Right lobe of liver (tissue), 6 donors: ENCODE measurements at regions not wholly inside any gene's neighbourhood (a gene's known extent, or its start where the extent isn't known, plus 50 kb on each side); places are given as distances from the start of the nearest gene placed in this dataset.

ENCODE experiments used
- ATAC-seq, 4 donors: fragments of 200-7000 bp; cut with Tn5 transposase; one replicate each; pipeline ENCODE4 v1.9.1; 2020; ENCODE audit warnings: mild to moderate bottlenecking in 4 of 4, moderate library complexity in 4 of 4
- DNase-seq, 3 donors: peaks; one replicate each; pipeline ENCODE4 v3.0.0-alpha.2; 2020
- H3K27ac ChIP-seq, 3 donors: fragments of 200-600 bp; one replicate each; pipeline ENCODE4 v1.8.0; 2022
- H3K27me3 ChIP-seq, 2 donors: fragments of 200-600 bp; one replicate each; pipeline ENCODE4 v1.8.0; 2022
- H3K36me3 ChIP-seq, 4 donors: fragments of 200-600 bp; sonication (generic) in 1 of 4; one replicate each; pipeline versions ENCODE4 v1.5.1 to v1.8.0; 2017 to 2022; ENCODE audit warnings: control low read depth in 1 of 4
- H3K4me1 ChIP-seq, 4 donors: fragments of 200-600 bp; sonication (generic) in 1 of 4; one replicate each; pipeline versions ENCODE4 v1.5.1 to v1.8.0; 2017 to 2022; ENCODE audit warnings: control low read depth in 1 of 4
- H3K4me3 ChIP-seq, 3 donors: fragments of 200-600 bp; one replicate each; pipeline ENCODE4 v1.8.0; 2022
- H3K9me3 ChIP-seq, 4 donors: fragments of 200-600 bp; sonication (generic) in 1 of 4; one replicate each; pipeline versions ENCODE4 v1.5.1 to v1.8.0; 2017 to 2022; ENCODE audit warnings: control low read depth in 1 of 4
- POLR2A ChIP-seq: fragments of 450-650 bp; IDR thresholded peaks from one replicate; pipeline ENCODE4 v1.6.1; 2017; ENCODE audit warnings: antibody characterized with exemption, mild to moderate bottlenecking
- WGBS: methylation state at CpG from one replicate; pipeline ENCODE4 v1.1.6; 2018; ENCODE audit warnings: low coverage, low lambda C conversion rate; ENCODE audit not compliant: insufficient coverage; ENCODE audit errors: missing lambda C conversion rate; 5-methylcytosine and 5-hydroxymethylcytosine counted together
- intact Hi-C, 2 donors: fragments of 100-400 bp; cut with DNase I; formaldehyde crosslinking; loops; one replicate each; pipeline versions ENCODE4 v1.11.2 to v1.14.1; 2022
- TF ChIP-seq, protein P1 (sequence below), 4 donors: fragments of 200-600 bp in 3 of 4; fragments of 450-650 bp in 1 of 4; IDR thresholded peaks; one replicate each; pipeline versions ENCODE4 v1.5.1 to v1.8.0; 2016 to 2022; ENCODE audit warnings: antibody characterized with exemption in 4 of 4, mild to moderate bottlenecking in 2 of 4
- donor health status: DM: no; HTN: yes; CAD: no.
- donor health status: DM: no; HTN: no; CAD: no.
- donor health status: DM: no; HTN: no; CAD: no.
- donor health status: DM: no; HTN: yes; CAD: no.
- donor health status: DM: no; HTN: yes; CAD: no.

DNA sequence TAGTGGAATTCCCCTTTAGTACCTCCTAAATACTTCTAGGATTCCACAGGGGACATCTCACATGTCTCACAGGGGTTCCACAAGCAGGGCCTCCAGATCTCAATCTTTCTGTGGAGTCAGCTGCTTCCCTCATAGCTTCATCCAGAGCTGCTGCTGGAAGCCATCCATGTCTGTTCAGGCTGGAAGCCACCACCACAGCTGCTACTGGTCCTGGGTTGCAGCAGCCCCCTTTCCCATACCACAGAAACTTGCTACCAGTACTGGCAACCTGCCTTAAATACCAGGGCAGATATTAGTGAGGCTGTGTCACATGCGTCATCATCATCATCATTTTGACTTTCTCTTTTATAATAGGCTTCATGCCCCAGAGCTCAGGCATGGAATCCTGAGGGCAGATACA is 242.7 kb upstream of the NCAM1 start:
- no peak overlapping the region for H3K4me3 ChIP-seq
- intact Hi-C loops = no loop called here
- H3K27me3 ChIP-seq = no peaks in the 10 kb centered on the region
- WGBS = 100% methylated on average over 1 of the region's 1 CpG
- DNase-seq (no peak), ATAC-seq (no peak)
- no peaks in the 10 kb centered on the region for H3K9me3 ChIP-seq
- no peaks in the 10 kb centered on the region for H3K36me3 ChIP-seq
- TF ChIP-seq, protein P1, sequence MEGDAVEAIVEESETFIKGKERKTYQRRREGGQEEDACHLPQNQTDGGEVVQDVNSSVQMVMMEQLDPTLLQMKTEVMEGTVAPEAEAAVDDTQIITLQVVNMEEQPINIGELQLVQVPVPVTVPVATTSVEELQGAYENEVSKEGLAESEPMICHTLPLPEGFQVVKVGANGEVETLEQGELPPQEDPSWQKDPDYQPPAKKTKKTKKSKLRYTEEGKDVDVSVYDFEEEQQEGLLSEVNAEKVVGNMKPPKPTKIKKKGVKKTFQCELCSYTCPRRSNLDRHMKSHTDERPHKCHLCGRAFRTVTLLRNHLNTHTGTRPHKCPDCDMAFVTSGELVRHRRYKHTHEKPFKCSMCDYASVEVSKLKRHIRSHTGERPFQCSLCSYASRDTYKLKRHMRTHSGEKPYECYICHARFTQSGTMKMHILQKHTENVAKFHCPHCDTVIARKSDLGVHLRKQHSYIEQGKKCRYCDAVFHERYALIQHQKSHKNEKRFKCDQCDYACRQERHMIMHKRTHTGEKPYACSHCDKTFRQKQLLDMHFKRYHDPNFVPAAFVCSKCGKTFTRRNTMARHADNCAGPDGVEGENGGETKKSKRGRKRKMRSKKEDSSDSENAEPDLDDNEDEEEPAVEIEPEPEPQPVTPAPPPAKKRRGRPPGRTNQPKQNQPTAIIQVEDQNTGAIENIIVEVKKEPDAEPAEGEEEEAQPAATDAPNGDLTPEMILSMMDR (IDR thresholded peaks at IDR 0.05) = no peak
- no peak for TF ChIP-seq POLR2A
- no peak overlapping the region for H3K27ac ChIP-seq
- no peaks in the 10 kb centered on the region for H3K4me1 ChIP-seq

DNA sequence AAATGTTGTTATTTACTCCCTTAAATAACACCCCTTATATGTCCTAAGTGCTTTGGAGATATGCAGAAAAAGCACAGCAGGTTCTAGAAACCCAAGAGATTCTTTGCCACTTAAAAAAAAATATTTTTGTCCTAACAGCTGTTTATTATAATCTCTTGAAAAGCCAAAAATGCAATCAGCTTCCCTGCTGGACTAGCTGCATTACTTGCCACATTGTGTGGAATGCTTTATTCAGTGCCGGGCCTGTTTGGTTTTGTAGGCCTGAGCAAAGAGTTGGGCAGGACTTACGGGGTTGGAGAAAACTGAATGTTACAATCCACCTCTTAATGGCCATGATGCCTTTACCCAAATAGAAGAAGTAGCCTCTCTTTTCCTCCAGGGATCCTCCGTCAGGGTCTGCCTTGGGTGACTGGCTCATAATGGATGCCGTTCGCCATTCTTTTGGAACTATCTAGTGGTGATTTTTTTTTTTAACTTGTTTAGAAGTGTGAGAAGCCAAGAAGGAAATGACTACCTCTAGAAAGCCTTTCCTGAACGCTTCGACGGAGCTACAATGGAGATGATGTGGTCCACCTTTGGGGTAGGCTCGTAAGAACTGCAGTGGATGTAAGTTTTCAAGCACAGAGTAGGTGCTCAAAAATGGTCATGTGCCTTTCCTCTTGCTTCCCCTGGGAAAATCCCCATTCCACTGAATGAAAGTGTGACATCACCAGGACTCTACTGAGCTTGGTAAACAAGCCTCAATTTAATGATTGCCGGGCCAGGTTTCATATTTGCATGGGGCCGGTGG is 241.3 kb upstream of the NCAM1 start:
- DNase-seq = no peak
- intact Hi-C loops = no loop called here
- Histone ChIP-seq H3K4me1 (no peaks in the 10 kb centered on the region), H3K27me3 (no peaks in the 10 kb centered on the region), H3K4me3 (no peak overlapping the region), H3K27ac (no peak overlapping the region), H3K9me3 (no peaks in the 10 kb centered on the region), H3K36me3 (no peaks in the 10 kb centered on the region)
- WGBS = 64% methylated on average over 10 of the region's 11 CpGs
- ATAC-seq = no peak
- TF ChIP-seq POLR2A = no peak
- TF ChIP-seq, protein P1 (IDR thresholded peaks at IDR 0.05) = no peak

DNA sequence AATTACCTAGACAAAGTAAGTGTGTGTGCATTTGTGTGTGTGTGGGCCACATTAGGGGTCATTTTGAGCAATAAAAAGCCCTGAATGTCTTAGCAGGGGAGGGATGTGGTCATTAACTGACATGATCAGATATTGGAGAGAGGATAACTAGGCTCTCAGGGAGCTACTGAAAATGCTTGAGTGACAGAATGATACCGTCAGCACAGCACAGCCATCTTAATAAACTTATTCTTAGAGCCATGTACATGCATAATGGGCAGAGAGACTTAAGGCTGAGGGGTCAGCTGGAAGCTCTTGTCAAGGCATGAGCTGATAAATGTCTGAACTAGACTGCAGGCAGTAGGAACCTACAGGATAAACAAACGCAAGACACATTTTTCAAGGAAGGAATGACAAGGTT is 239.1 kb upstream of the NCAM1 start:
- intact Hi-C loops = no loop called here
- Histone ChIP-seq H3K36me3 (no peaks in the 10 kb centered on the region), H3K9me3 (no peaks in the 10 kb centered on the region), H3K27me3 (no peaks in the 10 kb centered on the region), H3K4me1 (no peaks in the 10 kb centered on the region), H3K4me3 (no peak overlapping the region), H3K27ac (no peak overlapping the region)
- ATAC-seq (no peak), DNase-seq (no peak)
- TF ChIP-seq, protein P1 (IDR thresholded peaks at IDR 0.05) = no peak
- TF ChIP-seq POLR2A = no peak
- WGBS = 51% methylated on average over 2 of the region's 2 CpGs

DNA sequence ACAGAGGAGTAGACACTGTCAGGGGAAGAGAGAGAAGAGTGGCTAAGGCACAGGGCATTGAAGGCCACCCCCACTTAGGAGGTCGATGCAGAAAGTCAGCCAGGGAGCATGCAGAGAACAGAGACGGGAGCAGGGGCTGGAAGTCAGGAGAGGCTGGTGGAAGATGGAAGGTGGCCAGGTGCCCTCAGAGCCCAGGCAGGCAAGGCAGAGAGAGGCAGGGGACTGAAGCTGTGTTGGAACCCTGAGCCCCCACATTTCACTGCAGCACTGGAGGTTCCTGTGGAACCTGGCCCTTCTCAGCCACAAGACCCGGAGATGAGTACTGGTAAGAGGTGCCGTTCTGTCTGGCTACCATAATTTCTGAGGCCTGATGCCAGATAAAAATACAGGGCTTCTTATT is 238.3 kb upstream of the NCAM1 start:
- Histone ChIP-seq H3K9me3 (no peaks in the 10 kb centered on the region), H3K36me3 (no peaks in the 10 kb centered on the region)
- intact Hi-C loops = no loop called here

More for the DNA sequence above, 238.3 kb upstream of the NCAM1 start:
- DNase-seq = no peak
- no peak overlapping the region for H3K4me3 ChIP-seq
- TF ChIP-seq, protein P1 (IDR thresholded peaks at IDR 0.05) = no peak
- TF ChIP-seq POLR2A = no peak
- no peak for ATAC-seq
- H3K27ac ChIP-seq = no peak overlapping the region
- WGBS = 61% methylated on average over 2 of the region's 4 CpGs
- no peaks in the 10 kb centered on the region for H3K27me3 ChIP-seq
- no peaks in the 10 kb centered on the region for H3K4me1 ChIP-seq
